ENCODE measurements at regions not wholly inside any gene's neighbourhood (a gene's known extent, or its start where the extent isn't known, plus 50 kb on each side); places are given as distances from the start of the nearest gene placed in this dataset.

GRCh38 chr6:157761331-157761921 lies 61.6 kb upstream of the SNX9 start:
- Histone ChIP-seq H3K27me3 (replicated peaks; ENCODE audit: insufficient read depth, low read depth, low read length, poor library complexity) (no peaks in the 10 kb centered on the region), H3K27ac (ENCODE audit: low read depth, low read length, poor library complexity, severe bottlenecking) (no peak overlapping the region), H3K36me3 (ENCODE audit: insufficient read depth, low read length, poor library complexity, severe bottlenecking) (no peaks in the 10 kb centered on the region), H3K4me1 (ENCODE audit: insufficient read depth, low read length, poor library complexity, severe bottlenecking) (peaks cover 14% of the 10 kb centered on the region), H3K9me3 (ENCODE audit: low read depth, low read length, poor library complexity, severe bottlenecking) (no peaks in the 10 kb centered on the region), H3K4me3 (ENCODE audit: low read depth, low read length, poor library complexity, severe bottlenecking) (no peak overlapping the region)
- intact Hi-C loops (cut with micrococcal nuclease; ENCODE audit: unreplicated experiment), result no loop called here
- POLR2A ChIA-PET (ENCODE audit: low non-redundant PET), result no interaction called here
- no peak for DNase-seq (ENCODE audit: low spot score)
- BruUV-seq (replicated peaks), result no TSS peak
- CTCF ChIA-PET, result no interaction called here
- TF ChIP-seq EZH2 (IDR thresholded peaks at IDR 0.05; ENCODE audit: borderline replicate concordance, low read depth, low read length, poor library complexity, severe bottlenecking), result no peak
- TF ChIP-seq CTCF (conservative IDR thresholded peaks at IDR 0.05; ENCODE audit: low read depth, low read length), result no peak

- intact Hi-C loops (cut with micrococcal nuclease; ENCODE audit: unreplicated experiment), result no loop called here
- no TSS peak for BruUV-seq (replicated peaks)
- H3K4me3 ChIP-seq (ENCODE audit: low read depth, low read length, poor library complexity, severe bottlenecking), result no peak overlapping the region
- H3K9me3 ChIP-seq (ENCODE audit: low read depth, low read length, poor library complexity, severe bottlenecking), result no peaks in the 10 kb centered on the region
- no peaks in the 10 kb centered on the region for H3K27me3 ChIP-seq (replicated peaks; ENCODE audit: insufficient read depth, low read depth, low read length, poor library complexity)
- CTCF ChIA-PET, result no interaction called here
- no peak for DNase-seq (ENCODE audit: low spot score)
- TF ChIP-seq CTCF (conservative IDR thresholded peaks at IDR 0.05; ENCODE audit: low read depth, low read length) (no peak), EZH2 (IDR thresholded peaks at IDR 0.05; ENCODE audit: borderline replicate concordance, low read depth, low read length, poor library complexity, severe bottlenecking) (no peak)
- H3K36me3 ChIP-seq (ENCODE audit: insufficient read depth, low read length, poor library complexity, severe bottlenecking), result no peaks in the 10 kb centered on the region
- peaks cover 11% of the 10 kb centered on the region for H3K4me1 ChIP-seq (ENCODE audit: insufficient read depth, low read length, poor library complexity, severe bottlenecking)
- POLR2A ChIA-PET (ENCODE audit: low non-redundant PET), result no interaction called here
- H3K27ac ChIP-seq (ENCODE audit: low read depth, low read length, poor library complexity, severe bottlenecking), result no peak overlapping the region
Measured at GRCh38 chr6:157761926-157762325, 61.1 kb upstream of the SNX9 start.

GRCh38 chr6:157762636-157763035 lies 60.4 kb upstream of the SNX9 start:
- intact Hi-C loops (cut with micrococcal nuclease; ENCODE audit: unreplicated experiment), result no loop called here
- Histone ChIP-seq H3K27me3 (replicated peaks; ENCODE audit: insufficient read depth, low read depth, low read length, poor library complexity) (no peaks in the 10 kb centered on the region), H3K36me3 (ENCODE audit: insufficient read depth, low read length, poor library complexity, severe bottlenecking) (no peaks in the 10 kb centered on the region), H3K9me3 (ENCODE audit: low read depth, low read length, poor library complexity, severe bottlenecking) (no peaks in the 10 kb centered on the region), H3K4me3 (ENCODE audit: low read depth, low read length, poor library complexity, severe bottlenecking) (no peak overlapping the region), H3K4me1 (ENCODE audit: insufficient read depth, low read length, poor library complexity, severe bottlenecking) (peaks cover 10% of the 10 kb centered on the region), H3K27ac (ENCODE audit: low read depth, low read length, poor library complexity, severe bottlenecking) (no peak overlapping the region)
- ChIA-PET CTCF (no interaction called here), POLR2A (ENCODE audit: low non-redundant PET) (no interaction called here)
- BruUV-seq (replicated peaks), result no TSS peak
- TF ChIP-seq CTCF (conservative IDR thresholded peaks at IDR 0.05; ENCODE audit: low read depth, low read length) (peak; percentile 25; the same call in 1 of the 2 replicates), EZH2 (IDR thresholded peaks at IDR 0.05; ENCODE audit: borderline replicate concordance, low read depth, low read length, poor library complexity, severe bottlenecking) (no peak)
- DNase-seq (ENCODE audit: low spot score), result no peak
